Calu3 (cell line): ENCODE measurements at regions not wholly inside any gene's neighbourhood (a gene's known extent, or its start where the extent isn't known, plus 50 kb on each side); places are given as distances from the start of the nearest gene placed in this dataset.

Source experiments
- BruUV-seq: library from RNA; stranded (reverse); fragments of 400-500 nt; replicated peaks from 2 replicates; lab custom pipeline; 2021; lab: Mats Ljungman, UMichigan
- CTCF ChIA-PET: fragments of 300-600 bp; sonication (Branson Sonifier 250); formaldehyde crosslinking; loops from one replicate; lab custom pipeline; 2022; ENCODE audit warnings: antibody characterized with exemption; lab: Charles Lee
- DNase-seq: peaks from one replicate; pipeline ENCODE4 v3.0.0; 2022
- H3K27ac Mint-ChIP-seq: one replicate; pipeline ENCODE4 v1.8.0; 2022; ENCODE audit warnings: mixed read lengths; ENCODE audit not compliant: unreplicated experiment
- H3K27me3 Mint-ChIP-seq: one replicate; pipeline ENCODE4 v1.8.0; 2022; ENCODE audit warnings: mixed read lengths; ENCODE audit not compliant: unreplicated experiment
- H3K36me3 Mint-ChIP-seq: one replicate; pipeline ENCODE4 v1.8.0; 2022; ENCODE audit warnings: mild to moderate bottlenecking, moderate library complexity, mixed read lengths; ENCODE audit not compliant: insufficient read depth, unreplicated experiment
- H3K4me1 Mint-ChIP-seq: one replicate; pipeline ENCODE4 v1.8.0; 2022; ENCODE audit warnings: mild to moderate bottlenecking, low read depth, mixed read lengths; ENCODE audit not compliant: unreplicated experiment
- H3K4me3 Mint-ChIP-seq: one replicate; pipeline ENCODE4 v1.8.0; 2022; ENCODE audit warnings: mild to moderate bottlenecking, low read depth, moderate library complexity, mixed read lengths; ENCODE audit not compliant: unreplicated experiment
- H3K9me3 Mint-ChIP-seq: one replicate; pipeline ENCODE4 v1.8.0; 2022; ENCODE audit warnings: low read depth, mixed read lengths; ENCODE audit not compliant: unreplicated experiment
- CTCF ChIP-seq: fragments of 200-600 bp; IDR thresholded peaks from one replicate; pipeline ENCODE4 v1.8.0; 2022; ENCODE audit warnings: antibody characterized with exemption; ENCODE audit not compliant: unreplicated experiment
- intact Hi-C: fragments of 100-400 bp; cut with micrococcal nuclease; formaldehyde crosslinking; loops from one replicate; pipeline ENCODE4 v1.10.0; 2022; ENCODE audit not compliant: unreplicated experiment

- no peaks in the 10 kb centered on the region for H3K9me3 Mint-ChIP-seq
These were observed 419.3 kb upstream of the NBEA start for GRCh38 chr13:34522808-34523207.

GRCh38 chr13:34523406-34523805 is 418.7 kb upstream of the NBEA start:
- no peaks in the 10 kb centered on the region for H3K36me3 Mint-ChIP-seq
- no TSS peak for BruUV-seq

More at GRCh38 chr13:34522808-34523207, 419.3 kb upstream of the NBEA start:
- no peak for TF ChIP-seq CTCF
- Mint-ChIP-seq H3K4me3 (no peak overlapping the region), H3K4me1 (peaks cover 7% of the 10 kb centered on the region), H3K36me3 (no peaks in the 10 kb centered on the region), H3K27ac (no peak overlapping the region), H3K27me3 (no peaks in the 10 kb centered on the region)
- CTCF ChIA-PET: no interaction called here
- no peak for DNase-seq
- no TSS peak for BruUV-seq
- intact Hi-C loops: no loop called here

GRCh38 chr13:34533941-34534340 is 408.1 kb upstream of the NBEA start:
- Mint-ChIP-seq H3K9me3 (no peaks in the 10 kb centered on the region), H3K4me3 (no peak overlapping the region), H3K4me1 (no peaks in the 10 kb centered on the region), H3K36me3 (no peaks in the 10 kb centered on the region), H3K27ac (no peak overlapping the region), H3K27me3 (no peaks in the 10 kb centered on the region)
- BruUV-seq: no TSS peak
- TF ChIP-seq CTCF: no peak
- intact Hi-C loops: no loop called here
- CTCF ChIA-PET: no interaction called here
- no peak for DNase-seq

More at GRCh38 chr13:34523406-34523805, 418.7 kb upstream of the NBEA start:
- CTCF ChIA-PET: interaction anchor here (1.0 kb wide), 1 partner anchor 54 kb away, joined by 3 read pairs; no protein-coding TSS in a partner anchor
- Mint-ChIP-seq H3K4me3 (no peak overlapping the region), H3K27ac (no peak overlapping the region), H3K27me3 (no peaks in the 10 kb centered on the region), H3K4me1 (peaks cover 7% of the 10 kb centered on the region), H3K9me3 (no peaks in the 10 kb centered on the region)
- intact Hi-C loops: no loop called here
- no peak for TF ChIP-seq CTCF
- no peak for DNase-seq

GRCh38 chr13:34542321-34542720 is 399.7 kb upstream of the NBEA start:
- Mint-ChIP-seq H3K27ac (no peak overlapping the region), H3K27me3 (no peaks in the 10 kb centered on the region), H3K9me3 (no peaks in the 10 kb centered on the region), H3K4me1 (no peaks in the 10 kb centered on the region), H3K4me3 (no peak overlapping the region), H3K36me3 (no peaks in the 10 kb centered on the region)
- DNase-seq: no peak
- no peak for TF ChIP-seq CTCF
- CTCF ChIA-PET: no interaction called here
- no TSS peak for BruUV-seq
- intact Hi-C loops: no loop called here
